Neural cell (in vitro differentiated cells): ENCODE measurements at regions not wholly inside any gene's neighbourhood (a gene's known extent, or its start where the extent isn't known, plus 50 kb on each side); places are given as distances from the start of the nearest gene placed in this dataset.

Experiments
- H2AFZ ChIP-seq: fragments of 200-600, 300-800 bp; sonication (generic), shearing (Covaris generic); 2 replicates; pipeline ENCODE4 v1.6.0; 2014; ENCODE audit warnings: low read depth, mild to moderate bottlenecking, antibody characterized with exemption, low read length, moderate library complexity
- H3F3A ChIP-seq: fragments of 200-600 bp; shearing (Covaris generic); 2 replicates; pipeline ENCODE4 v1.6.1; 2016; ENCODE audit warnings: mild to moderate bottlenecking, moderate library complexity, mixed read lengths, antibody characterized with exemption, low read length; ENCODE audit not compliant: insufficient read depth, poor library complexity, severe bottlenecking
- H3K27ac ChIP-seq: fragments of 200-600, 300-800 bp; sonication (generic), shearing (Covaris generic); 2 replicates; pipeline ENCODE4 v1.5.1; 2014; ENCODE audit warnings: mild to moderate bottlenecking, low read length, moderate library complexity
- H3K27me3 ChIP-seq: fragments of 300-800, 200-600 bp; sonication (generic), shearing (Covaris generic); 2 replicates; pipeline ENCODE4 v1.6.0; 2014; ENCODE audit warnings: mild to moderate bottlenecking, low read depth, low read length, moderate library complexity; ENCODE audit not compliant: insufficient read depth
- H3K36me3 ChIP-seq: fragments of 300-800, 200-600 bp; sonication (generic), shearing (Covaris generic); 2 replicates; pipeline ENCODE4 v1.5.1; 2014; ENCODE audit warnings: mild to moderate bottlenecking, antibody characterized with exemption, low read length, moderate library complexity; ENCODE audit not compliant: insufficient read depth
- H3K4me2 ChIP-seq: fragments of 300-800, 200-600 bp; sonication (generic), shearing (Covaris generic); 2 replicates; pipeline ENCODE4 v1.6.0; 2014; ENCODE audit warnings: mild to moderate bottlenecking, low read length
- H3K4me3 ChIP-seq: fragments of 300-800, 200-600 bp; sonication (generic), shearing (Covaris generic); 2 replicates; pipeline ENCODE4 v1.5.1; 2014; ENCODE audit warnings: mild to moderate bottlenecking, low read length, moderate library complexity
- H3K79me2 ChIP-seq: fragments of 200-600 bp; shearing (Covaris generic); replicated peaks from 2 replicates; pipeline ENCODE4 v1.6.0; 2014; ENCODE audit warnings: mild to moderate bottlenecking, low read length, moderate library complexity; ENCODE audit not compliant: insufficient read depth
- H3K9ac ChIP-seq: fragments of 300-800, 200-600 bp; sonication (generic), shearing (Covaris generic); 2 replicates; pipeline ENCODE4 v1.6.1; 2016; ENCODE audit warnings: mild to moderate bottlenecking, low read length, mixed read lengths
- H3K9me2 ChIP-seq: fragments of 200-600 bp; shearing (Covaris generic); 2 replicates; pipeline ENCODE4 v1.6.1; 2016; ENCODE audit warnings: mild to moderate bottlenecking, low read length, mixed read lengths; ENCODE audit not compliant: insufficient read depth
- H3K9me3 ChIP-seq: fragments of 200-600, 300-800 bp; sonication (generic), shearing (Covaris generic); 2 replicates; pipeline ENCODE4 v1.6.1; 2016; ENCODE audit warnings: mild to moderate bottlenecking, mixed run types, low read length, moderate library complexity, mixed read lengths
- H4K20me1 ChIP-seq: fragments of 200-600 bp; shearing (Covaris generic); 2 replicates; pipeline ENCODE4 v1.6.1; 2016; ENCODE audit warnings: mild to moderate bottlenecking, mixed run types; ENCODE audit not compliant: insufficient read depth
- CTCF ChIP-seq: fragments of 450-650 bp; IDR thresholded peaks from 2 replicates; pipeline ENCODE4 v1.5.1; 2014; ENCODE audit warnings: antibody characterized with exemption, mild to moderate bottlenecking, moderate library complexity; ENCODE audit not compliant: poor library complexity, severe bottlenecking
- EP300 ChIP-seq: fragments of 450-650 bp; conservative IDR thresholded peaks from 2 replicates; pipeline ENCODE4 v1.6.1; 2014; ENCODE audit warnings: antibody characterized with exemption, mild to moderate bottlenecking, moderate library complexity; ENCODE audit not compliant: poor library complexity, severe bottlenecking
- EZH2 ChIP-seq: fragments of 200-600, 300-800 bp; shearing (Covaris generic), sonication (generic); IDR thresholded peaks from 2 replicates; pipeline ENCODE4 v1.6.1; 2014; ENCODE audit warnings: antibody characterized with exemption, low read length, borderline replicate concordance, mild to moderate bottlenecking; ENCODE audit not compliant: insufficient read depth, poor library complexity, severe bottlenecking
- MXI1 ChIP-seq: fragments of 450-650 bp; conservative IDR thresholded peaks from 2 replicates; pipeline ENCODE4 v1.6.1; 2014; ENCODE audit warnings: antibody characterized with exemption, mild to moderate bottlenecking; ENCODE audit not compliant: poor library complexity, severe bottlenecking
- POLR2AphosphoS5 ChIP-seq: IDR thresholded peaks from 2 replicates; pipeline ENCODE4 v1.6.1; 2012
- RAD21 ChIP-seq: fragments of 450-650 bp; conservative IDR thresholded peaks from 2 replicates; pipeline ENCODE4 v1.6.1; 2014; ENCODE audit warnings: antibody characterized with exemption, mild to moderate bottlenecking, moderate library complexity
- REST ChIP-seq: IDR thresholded peaks from 2 replicates; pipeline ENCODE4 v1.6.1; 2012; ENCODE audit warnings: borderline replicate concordance
- SMC3 ChIP-seq: fragments of 450-650 bp; conservative IDR thresholded peaks from 2 replicates; pipeline ENCODE4 v1.6.1; 2014; ENCODE audit warnings: antibody characterized with exemption, mild to moderate bottlenecking, moderate library complexity; ENCODE audit not compliant: poor library complexity
- TAF1 ChIP-seq: IDR thresholded peaks from 2 replicates; pipeline ENCODE4 v1.6.1; 2012; ENCODE audit warnings: low read depth

- Histone ChIP-seq H2AFZ (no peak overlapping the region), H3K9ac (no peak overlapping the region), H3K4me3 (no peak overlapping the region), H3K27ac (no peak overlapping the region), H3F3A (no peaks in the 10 kb centered on the region), H3K79me2 (no peaks in the 10 kb centered on the region), H3K4me2 (no peak overlapping the region), H4K20me1 (no peaks in the 10 kb centered on the region), H3K36me3 (no peaks in the 10 kb centered on the region), H3K9me2 (no peaks in the 10 kb centered on the region), H3K9me3 (no peaks in the 10 kb centered on the region), H3K27me3 (no peaks in the 10 kb centered on the region)
- TF ChIP-seq SMC3 (no peak), MXI1 (no peak), EZH2 (no peak), TAF1 (no peak), CTCF (no peak), POLR2AphosphoS5 (no peak), REST (no peak), RAD21 (no peak)
These were observed 116.0 kb upstream of the SLC35B3 start for GRCh38 chr6:8551386-8551785.

- Histone ChIP-seq H3K4me2 (no peak overlapping the region), H3F3A (no peaks in the 10 kb centered on the region), H3K79me2 (no peaks in the 10 kb centered on the region), H3K9ac (no peak overlapping the region), H3K9me2 (no peaks in the 10 kb centered on the region), H4K20me1 (no peaks in the 10 kb centered on the region), H3K9me3 (no peaks in the 10 kb centered on the region), H2AFZ (no peak overlapping the region), H3K27ac (no peak overlapping the region), H3K27me3 (no peaks in the 10 kb centered on the region), H3K4me3 (no peak overlapping the region), H3K36me3 (no peaks in the 10 kb centered on the region)
- no peak for TF ChIP-seq MXI1
- TF ChIP-seq TAF1 = no peak
- TF ChIP-seq SMC3 = no peak
- no peak for TF ChIP-seq EZH2
- TF ChIP-seq EP300 = no peak
These were observed 113.9 kb upstream of the SLC35B3 start for GRCh38 chr6:8549074-8549790.
